ENCODE measurements at regions not wholly inside any gene's neighbourhood (a gene's known extent, or its start where the extent isn't known, plus 50 kb on each side); places are given as distances from the start of the nearest gene placed in this dataset.
"Not testable (repeated sequence)": the region's sequence is repeated elsewhere in the genome, so short reads cannot be mapped to it uniquely, and the experiment has no call there.

GRCh38 chr7:42561797-42562196, 324.8 kb upstream of the GLI3 start:
- DNase-seq (no peak), ATAC-seq (no peak)
- H3K4me3 ChIP-seq: no peak overlapping the region
- intact Hi-C loops (cut with DNase I): no loop called here
- H3K36me3 ChIP-seq: no peaks in the 10 kb centered on the region
- TF ChIP-seq CTCF (IDR thresholded peaks at IDR 0.05): no peak
- H3K27me3 ChIP-seq: no peaks in the 10 kb centered on the region
- H3K9me3 ChIP-seq: peaks cover 0 to 40% (median 10%) of the 10 kb centered on the region in 11 donors
- H3K27ac ChIP-seq: no peak overlapping the region
- 93% methylated on average over 1 of the region's 1 CpG for WGBS, 2 donors
- no peaks in the 10 kb centered on the region for H3K4me1 ChIP-seq

GRCh38 chr7:42560866-42561265, 323.9 kb upstream of the GLI3 start:
- no peak for TF ChIP-seq CTCF (IDR thresholded peaks at IDR 0.05)
- H3K9me3 ChIP-seq: peaks cover 0 to 45% (median 10%) of the 10 kb centered on the region in 11 donors
- H3K4me3 ChIP-seq: no peak overlapping the region
- H3K36me3 ChIP-seq: no peaks in the 10 kb centered on the region
- intact Hi-C loops (cut with DNase I): no loop called here
- ATAC-seq: no peak
- H3K27ac ChIP-seq: no peak overlapping the region
- no peak for DNase-seq
- H3K27me3 ChIP-seq: no peaks in the 10 kb centered on the region
- no peaks in the 10 kb centered on the region for H3K4me1 ChIP-seq
- 79 to 82% methylated on average over 2 of the region's 2 CpGs for WGBS, 2 donors

GRCh38 chr7:42554932-42555331, 317.9 kb upstream of the GLI3 start:
- DNase-seq; ATAC-seq; H3K27ac ChIP-seq; H3K4me3 ChIP-seq; intact Hi-C loops (cut with DNase I); H3K4me1 ChIP-seq; H3K27me3 ChIP-seq; H3K36me3 ChIP-seq: not testable (repeated sequence)
- WGBS, 2 donors: 83 to 92% methylated on average over 2 of the region's 2 CpGs
- H3K9me3 ChIP-seq: peaks cover 0 to 39% (median 6%) of the 10 kb centered on the region in 11 donors

GRCh38 chr7:42552227-42552626, 315.2 kb upstream of the GLI3 start:
- Histone ChIP-seq H3K36me3 (no peaks in the 10 kb centered on the region), H3K9me3 (peaks cover 0 to 39% (median 6%) of the 10 kb centered on the region in 11 donors), H3K4me1 (no peaks in the 10 kb centered on the region), H3K4me3 (no peak overlapping the region), H3K27ac (no peak overlapping the region), H3K27me3 (no peaks in the 10 kb centered on the region)
- no peak for DNase-seq
- TF ChIP-seq CTCF (IDR thresholded peaks at IDR 0.05): no peak
- intact Hi-C loops (cut with DNase I): no loop called here
- ATAC-seq: no peak

- ATAC-seq (no peak), DNase-seq (no peak)
- intact Hi-C loops (cut with DNase I): no loop called here
These were observed 313.9 kb upstream of the GLI3 start for GRCh38 chr7:42550706-42551470.

More at GRCh38 chr7:42550706-42551470, 313.9 kb upstream of the GLI3 start:
- no peaks in the 10 kb centered on the region for H3K4me1 ChIP-seq
- no peak overlapping the region for H3K27ac ChIP-seq
- no peaks in the 10 kb centered on the region for H3K27me3 ChIP-seq
- no peak overlapping the region for H3K4me3 ChIP-seq
- no peak for TF ChIP-seq CTCF (IDR thresholded peaks at IDR 0.05)
- peaks cover 0 to 40% (median 6%) of the 10 kb centered on the region in 11 donors for H3K9me3 ChIP-seq
- H3K36me3 ChIP-seq: no peaks in the 10 kb centered on the region

All from heart right ventricle (tissue), 16 donors.